Colonic mucosa (tissue), 4 donors: ENCODE measurements at regions not wholly inside any gene's neighbourhood (a gene's known extent, or its start where the extent isn't known, plus 50 kb on each side); places are given as distances from the start of the nearest gene placed in this dataset.

Experiments
- DNase-seq: peaks from one replicate; pipeline ENCODE4 v3.0.0-alpha.2; 2020
- H3K27ac ChIP-seq: fragments of 200-600 bp; one replicate; pipeline ENCODE4 v1.8.0; 2021
- H3K27me3 ChIP-seq: fragments of 200-600 bp; one replicate; pipeline ENCODE4 v1.8.0; 2021
- H3K36me3 ChIP-seq: fragments of 200-600 bp; one replicate; pipeline ENCODE4 v1.8.0; 2021
- H3K4me1 ChIP-seq: fragments of 200-600 bp; one replicate; pipeline ENCODE4 v1.8.0; 2021; ENCODE audit warnings: mild to moderate bottlenecking
- H3K4me3 ChIP-seq: fragments of 200-600 bp; one replicate; pipeline ENCODE4 v1.8.0; 2021
- H3K9ac ChIP-seq, 2 donors: one replicate each; pipeline ENCODE4 v1.7.0; 2013; ENCODE audit warnings: control low read depth in 2 of 2, low read depth in 2 of 2, low read length in 2 of 2
- H3K9me3 ChIP-seq: fragments of 200-600 bp; one replicate; pipeline ENCODE4 v1.8.0; 2021
- intact Hi-C: fragments of 100-400 bp; cut with DNase I; formaldehyde crosslinking; loops from one replicate; pipeline ENCODE4 v1.14.1; 2022
- TF ChIP-seq, protein P1 (sequence below): fragments of 200-600 bp; IDR thresholded peaks from one replicate; pipeline ENCODE4 v1.8.0; 2022; ENCODE audit warnings: antibody characterized with exemption, mild to moderate bottlenecking
- donor health status: healthy.
- donor health status: DM: no; HTN: no; CAD: no.
- donor health status: DM: no; HTN: no; CAD: no.

DNA sequence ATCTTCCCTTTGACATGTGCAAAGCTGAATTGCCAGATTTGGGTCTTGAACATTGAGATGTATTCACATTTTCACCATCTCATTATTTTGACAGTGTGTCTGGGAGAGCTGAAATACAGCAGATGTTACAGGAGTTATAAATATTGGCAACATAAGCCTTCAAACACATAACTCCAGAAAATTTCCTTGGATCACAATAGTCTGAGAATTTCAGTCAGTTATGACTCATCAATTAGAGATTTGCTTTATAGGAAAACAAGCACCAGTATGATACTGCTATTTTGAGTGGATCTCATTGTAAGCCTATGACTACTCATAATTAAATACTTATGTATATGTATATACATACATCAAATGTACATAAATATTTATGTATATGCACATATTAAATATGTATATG is 1171.8 kb downstream of the AMY1C start:
- no peak for DNase-seq
- Histone ChIP-seq H3K27ac (no peak overlapping the region), H3K36me3 (no peaks in the 10 kb centered on the region), H3K4me1 (no peaks in the 10 kb centered on the region), H3K9me3 (no peaks in the 10 kb centered on the region), H3K9ac (no peak overlapping the region), H3K4me3 (no peak overlapping the region), H3K27me3 (no peaks in the 10 kb centered on the region)
- intact Hi-C loops = no loop called here
- TF ChIP-seq, protein P1, sequence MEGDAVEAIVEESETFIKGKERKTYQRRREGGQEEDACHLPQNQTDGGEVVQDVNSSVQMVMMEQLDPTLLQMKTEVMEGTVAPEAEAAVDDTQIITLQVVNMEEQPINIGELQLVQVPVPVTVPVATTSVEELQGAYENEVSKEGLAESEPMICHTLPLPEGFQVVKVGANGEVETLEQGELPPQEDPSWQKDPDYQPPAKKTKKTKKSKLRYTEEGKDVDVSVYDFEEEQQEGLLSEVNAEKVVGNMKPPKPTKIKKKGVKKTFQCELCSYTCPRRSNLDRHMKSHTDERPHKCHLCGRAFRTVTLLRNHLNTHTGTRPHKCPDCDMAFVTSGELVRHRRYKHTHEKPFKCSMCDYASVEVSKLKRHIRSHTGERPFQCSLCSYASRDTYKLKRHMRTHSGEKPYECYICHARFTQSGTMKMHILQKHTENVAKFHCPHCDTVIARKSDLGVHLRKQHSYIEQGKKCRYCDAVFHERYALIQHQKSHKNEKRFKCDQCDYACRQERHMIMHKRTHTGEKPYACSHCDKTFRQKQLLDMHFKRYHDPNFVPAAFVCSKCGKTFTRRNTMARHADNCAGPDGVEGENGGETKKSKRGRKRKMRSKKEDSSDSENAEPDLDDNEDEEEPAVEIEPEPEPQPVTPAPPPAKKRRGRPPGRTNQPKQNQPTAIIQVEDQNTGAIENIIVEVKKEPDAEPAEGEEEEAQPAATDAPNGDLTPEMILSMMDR = no peak

DNA sequence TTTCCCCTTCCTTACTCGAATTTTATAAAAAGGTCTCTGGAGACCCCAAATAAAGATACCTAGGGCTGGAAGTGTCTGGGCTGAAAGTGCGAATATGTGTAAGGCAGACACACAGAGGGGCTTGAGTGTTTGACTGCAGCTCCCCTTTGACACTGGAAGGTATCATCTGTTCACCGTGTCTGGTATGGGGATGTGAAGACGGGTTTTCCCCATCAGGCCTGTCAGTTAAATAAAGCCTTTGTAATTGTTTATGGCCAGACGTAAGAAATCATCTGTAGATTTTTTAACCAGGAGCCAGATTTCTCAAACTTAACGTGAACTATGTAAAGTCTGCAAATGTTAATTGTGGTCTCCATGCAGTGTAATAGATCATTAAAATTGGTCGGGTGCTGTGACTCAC is 1173.4 kb downstream of the AMY1C start:
- intact Hi-C loops = no loop called here
- no peaks in the 10 kb centered on the region for H3K27me3 ChIP-seq
- TF ChIP-seq, protein P1 = no peak
- no peak overlapping the region for H3K27ac ChIP-seq
- H3K9ac ChIP-seq = no peak overlapping the region
- no peaks in the 10 kb centered on the region for H3K4me1 ChIP-seq
- no peaks in the 10 kb centered on the region for H3K9me3 ChIP-seq
- no peaks in the 10 kb centered on the region for H3K36me3 ChIP-seq
- DNase-seq = no peak
- no peak overlapping the region for H3K4me3 ChIP-seq

DNA sequence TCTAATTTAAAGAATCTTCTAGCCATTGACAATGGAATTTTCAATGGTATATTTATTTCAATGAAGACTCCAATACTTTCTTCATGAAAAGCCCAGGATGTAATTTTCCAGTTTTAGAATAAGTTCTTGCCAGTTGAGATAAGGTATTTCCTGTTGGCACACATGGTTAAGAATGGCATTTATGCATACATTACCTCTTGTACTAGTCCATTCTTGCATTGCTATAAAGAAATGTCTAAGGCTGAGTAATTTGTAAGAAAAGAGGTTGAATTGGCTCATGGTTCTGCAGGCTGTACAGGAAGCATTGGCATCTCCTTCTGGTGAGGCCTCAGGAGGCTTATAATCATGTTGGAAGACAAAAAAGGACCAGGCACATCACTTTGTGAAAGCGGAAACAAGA is 1179.6 kb downstream of the AMY1C start:
- intact Hi-C loops = no loop called here
- Histone ChIP-seq H3K27ac (no peak overlapping the region), H3K4me1 (no peaks in the 10 kb centered on the region), H3K9ac (no peak overlapping the region), H3K27me3 (no peaks in the 10 kb centered on the region), H3K9me3 (no peaks in the 10 kb centered on the region), H3K36me3 (no peaks in the 10 kb centered on the region), H3K4me3 (no peak overlapping the region)
- no peak for DNase-seq
- TF ChIP-seq, protein P1 = no peak

DNA sequence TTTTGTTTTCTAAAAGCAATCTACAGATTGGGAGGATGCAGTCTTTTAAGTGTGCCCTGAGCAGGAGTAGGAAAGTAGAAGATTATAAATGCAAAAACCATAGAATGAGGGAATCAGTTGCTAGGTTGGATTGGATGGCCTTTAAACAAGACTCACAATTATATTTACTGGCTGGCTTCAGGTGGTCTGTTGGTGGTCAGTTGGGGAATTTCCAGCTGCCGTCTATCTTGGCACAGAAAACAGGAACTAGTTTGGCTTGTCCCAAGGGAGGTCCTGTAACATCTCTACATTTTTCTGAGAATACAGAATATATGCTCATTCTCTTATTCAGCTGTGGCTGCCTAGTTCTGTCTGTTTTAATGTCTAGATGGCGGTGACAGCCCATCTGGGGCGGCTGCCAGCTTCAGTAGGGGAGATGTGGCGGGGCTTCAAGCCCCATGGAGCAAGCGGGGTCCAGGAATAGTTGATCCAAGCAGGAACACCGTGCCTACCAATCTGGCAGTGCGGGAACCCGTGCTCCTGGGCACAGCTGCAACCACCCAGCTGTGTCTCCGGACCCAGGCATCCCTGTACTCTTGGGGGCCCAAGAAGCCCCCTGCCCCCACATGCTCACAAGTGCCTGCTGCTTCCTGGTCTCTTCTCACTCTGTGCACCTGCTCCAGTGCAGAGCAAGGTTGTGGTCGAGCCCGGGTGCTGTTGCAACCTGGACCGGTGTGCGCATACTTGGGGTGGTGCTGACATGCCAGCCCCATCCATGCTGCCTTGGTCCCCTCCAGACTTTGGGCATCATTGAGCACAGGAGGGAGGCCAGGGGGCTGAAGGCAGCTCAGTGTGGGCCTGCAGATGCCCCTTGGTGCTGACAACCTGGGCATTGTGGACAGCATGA is 1182.6 kb downstream of the AMY1C start:
- Histone ChIP-seq H3K9me3 (no peaks in the 10 kb centered on the region), H3K4me3 (no peak overlapping the region), H3K27me3 (no peaks in the 10 kb centered on the region), H3K4me1 (no peaks in the 10 kb centered on the region), H3K36me3 (no peaks in the 10 kb centered on the region), H3K9ac (no peak overlapping the region), H3K27ac (no peak overlapping the region)
- no peak for DNase-seq
- intact Hi-C loops = no loop called here
- TF ChIP-seq, protein P1 = no peak

DNA sequence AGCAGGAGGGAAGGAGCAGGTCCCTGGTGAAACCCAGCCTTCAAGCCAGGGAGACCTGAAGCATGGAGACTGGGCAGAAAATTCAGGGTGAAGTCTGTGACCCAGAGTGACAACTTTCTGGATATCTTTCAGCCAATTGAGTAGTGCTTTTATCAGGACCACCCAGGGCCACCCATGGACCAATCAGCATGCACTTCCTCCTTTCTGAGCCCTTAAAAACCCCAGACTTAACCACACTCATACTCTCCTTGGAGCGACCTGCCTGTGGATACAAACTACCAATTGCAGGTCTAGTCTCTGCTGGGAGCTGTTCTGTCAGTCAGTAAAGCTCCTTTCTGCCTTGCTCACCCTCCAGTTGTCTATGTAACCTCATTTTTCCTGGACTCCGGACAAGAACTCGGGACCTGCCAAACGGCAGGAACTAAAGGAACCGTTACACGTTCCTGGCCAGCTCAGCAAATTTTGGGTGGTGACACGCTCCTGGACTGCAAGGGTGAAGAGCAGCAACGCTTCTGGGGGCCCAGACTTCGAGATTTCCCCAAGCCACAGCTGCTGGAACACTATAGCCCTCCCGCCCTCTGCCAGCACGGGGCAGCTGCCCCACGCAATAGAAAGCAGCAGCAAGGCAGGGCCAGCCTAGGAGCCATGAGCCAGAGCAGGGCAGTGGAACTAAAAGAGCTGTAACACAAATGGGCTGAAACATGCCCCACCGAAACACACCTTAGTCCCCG is 1183.4 kb downstream of the AMY1C start:
- no peaks in the 10 kb centered on the region for H3K9me3 ChIP-seq
- no peaks in the 10 kb centered on the region for H3K27me3 ChIP-seq
- H3K4me1 ChIP-seq = no peaks in the 10 kb centered on the region
- TF ChIP-seq, protein P1 = no peak
- H3K9ac ChIP-seq = no peak overlapping the region
- H3K27ac ChIP-seq = no peak overlapping the region
- DNase-seq = no peak
- no peak overlapping the region for H3K4me3 ChIP-seq
- H3K36me3 ChIP-seq = no peaks in the 10 kb centered on the region
- intact Hi-C loops = no loop called here
